H1 (cell line): ENCODE measurements at regions not wholly inside any gene's neighbourhood (a gene's known extent, or its start where the extent isn't known, plus 50 kb on each side); places are given as distances from the start of the nearest gene placed in this dataset.

ENCODE experiments used
- CTCF ChIA-PET: fragments of 300-600 bp; sonication (Branson Sonifier 250); formaldehyde crosslinking; loops from one replicate; lab custom pipeline; 2021; ENCODE audit not compliant: partially characterized antibody; lab: Charles Lee
- POLR2A ChIA-PET: fragments of 300-600 bp; sonication (Branson Sonifier 250); formaldehyde crosslinking; loops from one replicate; lab custom pipeline; 2021; ENCODE audit warnings: inconsistent platforms; ENCODE audit not compliant: partially characterized antibody; lab: Charles Lee
- DNase-seq, 2 experiments: peaks; one replicate each; pipeline versions ENCODE4 v3.0.0 to v3.0.0-alpha.2; 2010 to 2022; ENCODE audit warnings: low spot score in 2 of 2, low read depth in 1 of 2, mixed read lengths in 1 of 2
- FAIRE-seq: peaks from 2 replicates; lab custom pipeline; 2011; peaks lifted over from hg19 to GRCh38; lab: Jason Lieb, UNC
- H2AFZ ChIP-seq: 2 replicates; pipeline ENCODE4 v1.8.1; 2012; ENCODE audit warnings: low read length, inconsistent platforms
- H2AK5ac ChIP-seq: 2 replicates; pipeline ENCODE4 v1.6.1; 2013; ENCODE audit warnings: low read depth, low read length
- H2BK120ac ChIP-seq: replicated peaks from 2 replicates; pipeline ENCODE3; 2013; ENCODE audit warnings: low read depth, low read length, inconsistent platforms
- H2BK12ac ChIP-seq: 2 replicates; pipeline ENCODE4 v1.6.1; 2013; ENCODE audit warnings: low read depth, low read length
- H2BK15ac ChIP-seq: 2 replicates; pipeline ENCODE4 v1.6.1; 2013; ENCODE audit warnings: low read length
- H2BK20ac ChIP-seq: 2 replicates; pipeline ENCODE4 v1.6.1; 2013; ENCODE audit warnings: low read length
- H2BK5ac ChIP-seq: 2 replicates; pipeline ENCODE4 v1.6.1; 2013; ENCODE audit warnings: low read depth, low read length
- H3K14ac ChIP-seq: 2 replicates; pipeline ENCODE4 v1.6.1; 2013; ENCODE audit warnings: inconsistent platforms; ENCODE audit not compliant: insufficient read length
- H3K18ac ChIP-seq: 2 replicates; pipeline ENCODE4 v1.6.1; 2013; ENCODE audit warnings: low read length; ENCODE audit errors: extremely low read depth
- H3K23ac ChIP-seq: 2 replicates; pipeline ENCODE4 v1.6.1; 2013; ENCODE audit warnings: inconsistent platforms; ENCODE audit not compliant: insufficient read length
- H3K23me2 ChIP-seq: 2 replicates; pipeline ENCODE4 v1.6.1; 2013; ENCODE audit warnings: low read depth, low read length
- H3K27ac ChIP-seq: 2 replicates; pipeline ENCODE4 v1.6.1; 2011; ENCODE audit warnings: low read depth, low read length, inconsistent platforms
- H3K27me3 ChIP-seq, 4 experiments: replicated peaks in 1 of 4; 1 replicate in 1 of 4; 2 replicates in 3 of 4; pipeline versions ENCODE4 v1.6.1 to v1.8.1; 2011 to 2013; ENCODE audit warnings: low read length in 3 of 4, mild to moderate bottlenecking in 3 of 4, inconsistent platforms in 2 of 4, mixed read lengths in 2 of 4, moderate library complexity in 1 of 4; ENCODE audit not compliant: control insufficient read depth in 3 of 4, insufficient read depth in 3 of 4; ENCODE audit errors: extremely low read depth in 1 of 4
- H3K36me3 ChIP-seq, 4 experiments: 2 replicates each; pipeline versions ENCODE4 v1.6.1 to v1.8.1; 2011 to 2013; ENCODE audit warnings: mild to moderate bottlenecking in 4 of 4, low read length in 3 of 4, moderate library complexity in 2 of 4, control low read depth in 1 of 4, inconsistent platforms in 1 of 4; ENCODE audit not compliant: insufficient read depth in 4 of 4, control insufficient read depth in 2 of 4
- H3K4ac ChIP-seq: replicated peaks from 2 replicates; pipeline ENCODE3; 2013; ENCODE audit warnings: low read length, low read depth, mixed read lengths, inconsistent platforms; ENCODE audit not compliant: insufficient read length
- H3K4me1 ChIP-seq, 4 experiments: replicated peaks in 1 of 4; 1 replicate in 1 of 4; 2 replicates in 3 of 4; pipeline versions ENCODE4 v1.6.1 to v1.8.1; 2011 to 2013; ENCODE audit warnings: low read length in 3 of 4, inconsistent platforms in 2 of 4, mixed read lengths in 1 of 4; ENCODE audit not compliant: insufficient read depth in 4 of 4, control insufficient read depth in 3 of 4
- H3K4me2 ChIP-seq, 2 experiments: 2 replicates each; pipeline versions ENCODE4 v1.6.1 to v1.8.1; 2011 to 2013; ENCODE audit warnings: low read depth in 2 of 2, low read length in 2 of 2, control low read depth in 1 of 2, inconsistent platforms in 1 of 2, mild to moderate bottlenecking in 1 of 2; ENCODE audit not compliant: insufficient read depth in 1 of 2
- H3K4me3 ChIP-seq, 4 experiments: fragments of 200-600, 300-600 bp in 1 of 4; sonication (generic), shearing (Covaris generic), sonication (Bioruptor Twin) in 1 of 4; 2 replicates each; pipeline versions ENCODE4 v1.5.1 to v1.8.1; 2011 to 2016; ENCODE audit warnings: low read length in 4 of 4, low read depth in 3 of 4, control low read depth in 2 of 4, inconsistent platforms in 2 of 4, mild to moderate bottlenecking in 2 of 4, mixed read lengths in 1 of 4, moderate library complexity in 1 of 4; ENCODE audit not compliant: insufficient read depth in 2 of 4; ENCODE audit errors: extremely low read depth in 1 of 4
- H3K56ac ChIP-seq: replicated peaks from 2 replicates; pipeline ENCODE3; 2013; ENCODE audit warnings: low read depth, mild to moderate bottlenecking, mixed read lengths, low read length, inconsistent platforms; ENCODE audit not compliant: insufficient read length
- H3K79me1 ChIP-seq: 2 replicates; pipeline ENCODE4 v1.6.1; 2013; ENCODE audit warnings: low read depth, low read length, control low read depth
- H3K79me2 ChIP-seq, 2 experiments: 2 replicates each; pipeline versions ENCODE4 v1.6.1 to v1.8.1; 2012 to 2013; ENCODE audit warnings: low read length in 2 of 2, mild to moderate bottlenecking in 2 of 2, inconsistent platforms in 1 of 2; ENCODE audit not compliant: insufficient read depth in 2 of 2, control insufficient read depth in 1 of 2
- H3K9ac ChIP-seq, 4 experiments: replicated peaks in 1 of 4; 1 replicate in 1 of 4; 2 replicates in 3 of 4; pipeline versions ENCODE4 v1.6.1 to v1.8.1; 2011 to 2013; ENCODE audit warnings: low read depth in 3 of 4, low read length in 3 of 4, control low read depth in 2 of 4, mild to moderate bottlenecking in 2 of 4, moderate library complexity in 2 of 4, inconsistent platforms in 1 of 4; ENCODE audit errors: extremely low read depth in 1 of 4
- H3K9me3 ChIP-seq, 2 experiments: 2 replicates each; pipeline versions ENCODE4 v1.6.1 to v1.8.1; 2012 to 2013; ENCODE audit warnings: mild to moderate bottlenecking in 2 of 2, moderate library complexity in 2 of 2, control low read depth in 1 of 2, inconsistent platforms in 1 of 2, low read depth in 1 of 2, low read length in 1 of 2, mixed read lengths in 1 of 2; ENCODE audit not compliant: insufficient read depth in 2 of 2
- H4K20me1 ChIP-seq, 2 experiments: replicated peaks in 1 of 2; 2 replicates each; pipeline versions ENCODE3 to v1.8.1; 2011 to 2013; ENCODE audit warnings: inconsistent platforms in 2 of 2, low read length in 2 of 2, mild to moderate bottlenecking in 1 of 2; ENCODE audit not compliant: insufficient read depth in 2 of 2, control insufficient read depth in 1 of 2
- H4K5ac ChIP-seq: 2 replicates; pipeline ENCODE4 v1.6.1; 2013; ENCODE audit warnings: low read length, low read depth, mixed read lengths, inconsistent platforms; ENCODE audit not compliant: insufficient read length
- H4K8ac ChIP-seq: 2 replicates; pipeline ENCODE4 v1.8.0; 2013; ENCODE audit warnings: mild to moderate bottlenecking, moderate library complexity, low read length, inconsistent platforms; ENCODE audit not compliant: insufficient read depth; ENCODE audit errors: extremely low read depth
- H4K91ac ChIP-seq: replicated peaks from 2 replicates; pipeline ENCODE3; 2013; ENCODE audit warnings: low read length, mixed read lengths, inconsistent platforms; ENCODE audit not compliant: insufficient read length
- EGR1 ChIP-seq: IDR thresholded peaks from 2 replicates; pipeline ENCODE4 v1.6.1; 2011; ENCODE audit warnings: low read depth, low read length, borderline replicate concordance
- JUND ChIP-seq: IDR thresholded peaks from 2 replicates; pipeline ENCODE4 v1.6.1; 2011; ENCODE audit warnings: mild to moderate bottlenecking, improper control_type of control experiment, low read length
- RNF2 ChIP-seq: fragments of 200-900, 300-1000 bp; sonication (generic); IDR thresholded peaks from 2 replicates; pipeline ENCODE4 v1.7.1; 2016; ENCODE audit warnings: borderline replicate concordance, low read depth, mild to moderate bottlenecking, antibody characterized with exemption, low read length; ENCODE audit not compliant: poor library complexity, severe bottlenecking; ENCODE audit errors: missing control alignments
- TAF1 ChIP-seq: IDR thresholded peaks from 2 replicates; pipeline ENCODE4 v1.6.1; 2011; ENCODE audit warnings: mild to moderate bottlenecking, low read depth, low read length
- TCF12 ChIP-seq: IDR thresholded peaks from 2 replicates; pipeline ENCODE4 v1.6.1; 2011; ENCODE audit warnings: low read depth, mild to moderate bottlenecking, low read length
- WGBS, 2 experiments: shearing (Covaris generic) in 1 of 2; methylation state at CpG; one replicate each; pipeline versions ENCODE4 v1.1.6 to v1.1.7; 2013 to 2015; ENCODE audit warnings: low lambda C conversion rate in 2 of 2, mixed read lengths in 2 of 2, inconsistent platforms in 1 of 2, low coverage in 1 of 2, missing lambda C conversion rate in 1 of 2; ENCODE audit not compliant: insufficient replicate concordance in 2 of 2, insufficient coverage in 1 of 2, insufficient read length in 1 of 2; ENCODE audit errors: extremely low coverage in 1 of 2, missing lambda C conversion rate in 1 of 2; 5-methylcytosine and 5-hydroxymethylcytosine counted together
- TF ChIP-seq, protein P1 (sequence below): IDR thresholded peaks from 2 replicates; pipeline ENCODE4 v1.6.1; 2011; ENCODE audit warnings: low read depth, mild to moderate bottlenecking, low read length; ENCODE audit not compliant: insufficient read depth

DNA sequence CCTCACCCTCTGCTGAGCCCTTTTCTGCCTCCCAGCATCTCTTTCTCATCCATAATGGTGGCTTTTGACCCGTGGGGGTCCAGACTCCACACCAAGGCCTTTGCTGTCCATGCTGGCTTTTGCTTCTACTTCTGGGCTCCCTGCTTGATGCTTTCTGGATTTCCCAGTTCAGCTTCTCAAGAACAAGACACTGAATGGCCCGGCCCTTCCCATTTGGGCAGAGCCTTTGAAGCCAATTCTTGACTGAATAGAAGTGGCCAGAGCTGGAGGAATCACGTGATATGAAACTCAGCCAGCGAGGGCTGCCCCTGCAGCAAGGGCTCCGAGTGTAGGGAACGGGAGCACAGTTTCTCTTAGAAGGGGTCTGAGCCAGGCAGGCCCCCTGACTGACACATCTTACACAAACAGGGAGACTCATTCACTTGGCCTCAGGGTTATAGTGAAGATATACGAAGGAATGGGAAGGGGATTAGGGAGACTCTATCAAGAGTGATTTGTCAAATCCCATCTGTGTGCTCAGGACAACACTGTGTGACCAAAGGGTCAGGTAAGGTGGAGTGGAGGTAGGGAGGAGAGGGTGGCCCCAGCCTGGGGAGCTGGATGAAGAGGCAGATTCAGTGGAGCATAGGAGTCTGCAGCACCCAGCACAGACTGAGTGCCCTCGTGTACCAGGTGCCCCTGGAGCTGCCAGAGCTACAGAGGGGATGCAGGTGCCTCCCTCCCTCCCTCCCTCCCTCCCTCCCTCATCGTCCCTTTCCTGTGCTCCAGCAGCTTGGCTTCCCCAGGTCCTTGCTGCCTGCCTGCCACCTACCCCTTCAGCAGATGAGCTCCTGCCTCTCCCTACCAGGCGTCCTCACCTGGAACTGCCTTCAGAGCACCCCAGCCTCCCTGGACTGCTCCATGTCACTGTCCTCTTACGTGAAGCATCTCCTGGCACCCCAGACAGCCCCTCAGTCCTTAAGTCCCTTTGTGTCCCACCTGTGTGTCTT, 106.0 kb downstream of the TRIM29 start:
- no peak overlapping the region for H3K23ac ChIP-seq
- no peak overlapping the region for H4K5ac ChIP-seq
- DNase-seq = peak in 1 of 2 experiments; percentile 39
- no peak overlapping the region for H3K4me3 ChIP-seq
- peak overlapping the region; percentile 81; the same call in 1 of the 2 replicates for H2BK15ac ChIP-seq
- no peaks in the 10 kb centered on the region for H3K79me1 ChIP-seq
- POLR2A ChIA-PET = interaction anchor here (1.2 kb wide), 1 partner anchor 26 kb away, joined by 3 read pairs; no protein-coding TSS in a partner anchor
- no peaks in the 10 kb centered on the region for H4K20me1 ChIP-seq
- H3K27ac ChIP-seq = no peak overlapping the region
- H2BK20ac ChIP-seq = no peak overlapping the region
- no peak overlapping the region for H3K4ac ChIP-seq
- H3K4me1 ChIP-seq = peaks cover 0 to 10% (median 4%) of the 10 kb centered on the region in 4 experiments; a peak in 5 of 7 replicates
- peaks cover 2% of the 10 kb centered on the region in 2 experiments; a peak in 2 of 4 replicates for H3K9me3 ChIP-seq
- no peak overlapping the region for H4K8ac ChIP-seq
- no peaks in the 10 kb centered on the region for H3K79me2 ChIP-seq
- no peak overlapping the region for H3K4me2 ChIP-seq
- no peak overlapping the region for H3K14ac ChIP-seq
- peaks cover 0 to 2% (median 0%) of the 10 kb centered on the region in 4 experiments; a peak in 1 of 7 replicates for H3K27me3 ChIP-seq
- no peak overlapping the region for H2BK5ac ChIP-seq
- H3K18ac ChIP-seq = peak overlapping the region; percentile 32; the same call in 1 of the 2 replicates
- no peak overlapping the region for H3K9ac ChIP-seq
- H3K36me3 ChIP-seq = no peaks in the 10 kb centered on the region
- H2BK12ac ChIP-seq = peak overlapping the region; percentile 75; the same call in 1 of the 2 replicates
- no peak overlapping the region for H2BK120ac ChIP-seq
- no peaks in the 10 kb centered on the region for H3K23me2 ChIP-seq
- 85% methylated on average over 10 of the region's 11 CpGs; no CpG with 5 or more reads in 1 of the 2 experiments for WGBS, 2 experiments
- H2AFZ ChIP-seq = no peak overlapping the region
- peak overlapping the region; percentile 22 for H4K91ac ChIP-seq
- H2AK5ac ChIP-seq = no peak overlapping the region
- no peak overlapping the region for H3K56ac ChIP-seq
- CTCF ChIA-PET = interaction anchor here (0.6 to 2.1 kb wide), 9 partner anchors 17 to 904 kb away, joined by 3 to 7 read pairs (median 3); no protein-coding TSS in a partner anchor
- FAIRE-seq = no peak
- TF ChIP-seq, protein P1, sequence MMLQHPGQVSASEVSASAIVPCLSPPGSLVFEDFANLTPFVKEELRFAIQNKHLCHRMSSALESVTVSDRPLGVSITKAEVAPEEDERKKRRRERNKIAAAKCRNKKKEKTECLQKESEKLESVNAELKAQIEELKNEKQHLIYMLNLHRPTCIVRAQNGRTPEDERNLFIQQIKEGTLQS = no peak
- TF ChIP-seq RNF2 (no peak), TCF12 (no peak), JUND (no peak), TAF1 (no peak), EGR1 (no peak)
